SK-N-SH treated with all-trans-retinoic acid at 6 μM for 48 hours (cell line): ENCODE measurements at regions not wholly inside any gene's neighbourhood (a gene's known extent, or its start where the extent isn't known, plus 50 kb on each side); places are given as distances from the start of the nearest gene placed in this dataset.

ENCODE experiments used
- ATAC-seq: fragments of 200-7000 bp; cut with Tn5 transposase; 3 replicates; pipeline ENCODE4 v1.9.1; 2020; ENCODE audit warnings: mild to moderate bottlenecking, moderate library complexity
- ARNTL ChIP-seq: fragments of 450-650 bp; formaldehyde crosslinking; IDR thresholded peaks from 2 replicates; pipeline ENCODE4 v1.5.0; 2020; ENCODE audit warnings: low read depth, mild to moderate bottlenecking, moderate library complexity, borderline replicate concordance
- CREB5 ChIP-seq: fragments of 250-450 bp; sonication (Bioruptor Pico); IDR thresholded peaks from 2 replicates; pipeline ENCODE4 v1.5.1; 2020; ENCODE audit warnings: low read depth, mild to moderate bottlenecking, moderate library complexity
- CSRNP3 ChIP-seq: fragments of 250-450 bp; sonication (Bioruptor Pico); IDR thresholded peaks from 2 replicates; pipeline ENCODE4 v1.5.1; 2021; ENCODE audit warnings: mild to moderate bottlenecking, moderate library complexity
- ESRRG ChIP-seq: fragments of 250-450 bp; sonication (Bioruptor Pico); IDR thresholded peaks from 2 replicates; pipeline ENCODE4 v1.6.1; 2021; ENCODE audit warnings: mild to moderate bottlenecking
- GLIS3 ChIP-seq: fragments of 250-450 bp; sonication (Bioruptor Pico); IDR thresholded peaks from 2 replicates; pipeline ENCODE4 v1.5.0; 2020; ENCODE audit warnings: mild to moderate bottlenecking, moderate library complexity
- ISL1 ChIP-seq: fragments of 250-450 bp; sonication (Bioruptor Pico); IDR thresholded peaks from 2 replicates; pipeline ENCODE4 v2.1.2; 2022; ENCODE audit warnings: mild to moderate bottlenecking, moderate library complexity
- OSR1 ChIP-seq: fragments of 250-450 bp; sonication (Bioruptor Pico); IDR thresholded peaks from 2 replicates; pipeline ENCODE4 v1.8.0; 2022; ENCODE audit warnings: moderate library complexity, mild to moderate bottlenecking, inconsistent platforms
- PATZ1 ChIP-seq: fragments of 250-450 bp; sonication (Bioruptor Pico); IDR thresholded peaks from 2 replicates; pipeline ENCODE4 v1.8.0; 2020; ENCODE audit warnings: mild to moderate bottlenecking, moderate library complexity, borderline replicate concordance
- PPARA ChIP-seq: fragments of 250-450 bp; sonication (Bioruptor Pico); IDR thresholded peaks from 2 replicates; pipeline ENCODE4 v1.5.0; 2020; ENCODE audit warnings: mild to moderate bottlenecking, borderline replicate concordance
- RARB ChIP-seq: fragments of 250-450 bp; sonication (Bioruptor Pico); IDR thresholded peaks from 2 replicates; pipeline ENCODE4 v1.8.0; 2021; ENCODE audit warnings: mild to moderate bottlenecking, moderate library complexity
- SNAI2 ChIP-seq: fragments of 250-450 bp; sonication (Bioruptor Pico); IDR thresholded peaks from 2 replicates; pipeline ENCODE4 v1.5.0; 2020; ENCODE audit warnings: mild to moderate bottlenecking, moderate library complexity
- TCF4 ChIP-seq: fragments of 250-450 bp; sonication (Bioruptor Pico); IDR thresholded peaks from 2 replicates; pipeline ENCODE4 v1.8.0; 2021; ENCODE audit warnings: mild to moderate bottlenecking, moderate library complexity, borderline replicate concordance
- TOX ChIP-seq: fragments of 250-450 bp; sonication (Bioruptor Pico); IDR thresholded peaks from 2 replicates; pipeline ENCODE4 v1.8.0; 2021; ENCODE audit warnings: mild to moderate bottlenecking, moderate library complexity, borderline replicate concordance
- TSHZ2 ChIP-seq: fragments of 250-450 bp; sonication (Bioruptor Pico); IDR thresholded peaks from 2 replicates; pipeline ENCODE4 v1.5.0; 2020; ENCODE audit warnings: mild to moderate bottlenecking, moderate library complexity
- ZC3H10 ChIP-seq: fragments of 250-450 bp; sonication (Bioruptor Pico); IDR thresholded peaks from 2 replicates; pipeline ENCODE4 v1.5.1; 2021; ENCODE audit warnings: mild to moderate bottlenecking, moderate library complexity
- ZFP3 ChIP-seq: fragments of 250-450 bp; sonication (Bioruptor Pico); IDR thresholded peaks from 2 replicates; pipeline ENCODE4 v1.5.0; 2020; ENCODE audit warnings: mild to moderate bottlenecking, moderate library complexity
- ZFP30 ChIP-seq: fragments of 450-650 bp; formaldehyde crosslinking; IDR thresholded peaks from 2 replicates; pipeline ENCODE4 v1.5.0; 2022; ENCODE audit warnings: mild to moderate bottlenecking, moderate library complexity
- ZNF70 ChIP-seq: fragments of 450-650 bp; formaldehyde crosslinking; IDR thresholded peaks from 2 replicates; pipeline ENCODE4 v1.5.0; 2020; ENCODE audit warnings: mild to moderate bottlenecking, moderate library complexity
- ZNF8 ChIP-seq: fragments of 450-650 bp; formaldehyde crosslinking; IDR thresholded peaks from 2 replicates; pipeline ENCODE4 v1.5.0; 2020; ENCODE audit warnings: mild to moderate bottlenecking, moderate library complexity

GRCh38 chr1:229035054-229035747, 235.7 kb upstream of the RAB4A start:
- TF ChIP-seq ZNF70 (CRISPR knock-in tag): no peak
- no peak for TF ChIP-seq PATZ1 (CRISPR knock-in tag)
- no peak for TF ChIP-seq TOX (CRISPR knock-in tag)
- no peak for TF ChIP-seq ISL1 (CRISPR knock-in tag)
- TF ChIP-seq TCF4 (CRISPR knock-in tag): no peak
- no peak for TF ChIP-seq ZNF8 (CRISPR knock-in tag)
- no peak for TF ChIP-seq ZFP30 (CRISPR knock-in tag)
- no peak for TF ChIP-seq ZC3H10 (CRISPR knock-in tag)
- TF ChIP-seq ARNTL (CRISPR knock-in tag): no peak
- TF ChIP-seq CSRNP3: no peak
- no peak for TF ChIP-seq PPARA (CRISPR knock-in tag)
- no peak for TF ChIP-seq CREB5
- TF ChIP-seq TSHZ2 (CRISPR knock-in tag): no peak
- TF ChIP-seq GLIS3: no peak
- no peak for TF ChIP-seq SNAI2 (CRISPR knock-in tag)
- TF ChIP-seq RARB (CRISPR knock-in tag): no peak
- ATAC-seq: no peak

GRCh38 chr1:229035748-229036082, 235.2 kb upstream of the RAB4A start:
- no peak for TF ChIP-seq PPARA (CRISPR knock-in tag)
- no peak for TF ChIP-seq ZFP3
- no peak for TF ChIP-seq GLIS3
- no peak for TF ChIP-seq OSR1 (CRISPR knock-in tag)
- no peak for TF ChIP-seq ARNTL (CRISPR knock-in tag)
- no peak for TF ChIP-seq CSRNP3
- TF ChIP-seq SNAI2 (CRISPR knock-in tag): no peak
- TF ChIP-seq, all 23 proteins: peak for 0
- no peak for ATAC-seq

GRCh38 chr1:229037806-229038405, 233.0 kb upstream of the RAB4A start:
- ATAC-seq: no peak
- TF ChIP-seq PATZ1 (CRISPR knock-in tag) (no peak), ZNF8 (CRISPR knock-in tag) (no peak), ZFP30 (CRISPR knock-in tag) (no peak), ESRRG (CRISPR knock-in tag) (no peak), CREB5 (no peak), CSRNP3 (no peak), GLIS3 (no peak), TSHZ2 (CRISPR knock-in tag) (no peak)
